A549 (cell line): ENCODE measurements at regions not wholly inside any gene's neighbourhood (a gene's known extent, or its start where the extent isn't known, plus 50 kb on each side); places are given as distances from the start of the nearest gene placed in this dataset.

ENCODE experiments used
- CTCF ChIP-seq: fragments of >200 bp; sonication (Bioruptor Twin); formaldehyde crosslinking; IDR thresholded peaks from 3 replicates; pipeline ENCODE4 v1.5.1; 2016
- HES2 ChIP-seq: fragments of >200 bp; sonication (Bioruptor Twin); formaldehyde crosslinking; IDR thresholded peaks from 2 replicates; pipeline ENCODE4 v1.6.1; 2016
- HOXB5 ChIP-seq: fragments of 250-450 bp; sonication (Bioruptor Pico); IDR thresholded peaks from 2 replicates; pipeline ENCODE4 v1.5.0; 2020; ENCODE audit warnings: mild to moderate bottlenecking, moderate library complexity
- NFE2L2 ChIP-seq: fragments of 150-350 bp; conservative IDR thresholded peaks from 2 replicates; pipeline ENCODE4 v1.6.1; 2014; ENCODE audit warnings: low read length
- POLR2A ChIP-seq: IDR thresholded peaks from 2 replicates; pipeline ENCODE4 v1.6.1; 2012; ENCODE audit warnings: mild to moderate bottlenecking, low read length

- TF ChIP-seq CTCF (no peak), HES2 (no peak), POLR2A (no peak), HOXB5 (no peak), NFE2L2 (no peak)
These were observed 505.4 kb downstream of the EFNA5 start for GRCh38 chr5:107165296-107165695.
